ENCODE measurements at regions not wholly inside any gene's neighbourhood (a gene's known extent, or its start where the extent isn't known, plus 50 kb on each side); places are given as distances from the start of the nearest gene placed in this dataset.

- H3K79me1 ChIP-seq (ENCODE audit: low read depth, low read length): no peaks in the 10 kb centered on the region
- no peak for DNase-seq (ENCODE audit: low spot score)
- H4K91ac ChIP-seq (ENCODE audit: low read depth, low read length, poor library complexity): no peak overlapping the region
- no peak overlapping the region for H4K8ac ChIP-seq (ENCODE audit: low read depth, low read length)
- no peak overlapping the region for H3K4me3 ChIP-seq (ENCODE audit: low read length in 2 of 2)
- no peak overlapping the region for H3K4me2 ChIP-seq (ENCODE audit: insufficient read depth, low read length, poor library complexity, severe bottlenecking)
- H3K18ac ChIP-seq (ENCODE audit: low read length): no peak overlapping the region
- H3K36me3 ChIP-seq (replicated peaks in 1 of 2; ENCODE audit: control insufficient read depth in 2 of 2, insufficient read depth in 2 of 2, low read length in 2 of 2): no peaks in the 10 kb centered on the region
- no peak overlapping the region for H2AK5ac ChIP-seq (ENCODE audit: low read depth, low read length)
- no peak overlapping the region for H3K4ac ChIP-seq (ENCODE audit: low read length)
- no peak overlapping the region for H3K9ac ChIP-seq (ENCODE audit: low read depth, low read length, poor library complexity)
- no peak overlapping the region for H3K27ac ChIP-seq (replicated peaks; ENCODE audit: low read length)
- H2BK12ac ChIP-seq (ENCODE audit: low read length): no peak overlapping the region
- no peak overlapping the region for H2BK5ac ChIP-seq (ENCODE audit: low read length)
- H3K23ac ChIP-seq (ENCODE audit: low read depth, low read length, poor library complexity): no peak overlapping the region
- H3K27me3 ChIP-seq (ENCODE audit: control insufficient read depth in 3 of 3, insufficient read depth in 3 of 3, low read depth in 1 of 3, low read length in 3 of 3): no peaks in the 10 kb centered on the region
- no peak overlapping the region for H3K14ac ChIP-seq (ENCODE audit: low read length)
- no peaks in the 10 kb centered on the region for H3K9me3 ChIP-seq (replicated peaks in 1 of 2; ENCODE audit: control insufficient read depth in 2 of 2, insufficient read depth in 1 of 2, low read depth in 1 of 2, low read length in 2 of 2)
- H2BK15ac ChIP-seq (ENCODE audit: low read length): no peak overlapping the region
- H3K4me1 ChIP-seq (ENCODE audit: control insufficient read depth in 2 of 2, insufficient read depth in 1 of 2, low read depth in 1 of 2, low read length in 2 of 2): no peaks in the 10 kb centered on the region
- no peak overlapping the region for H2AFZ ChIP-seq (ENCODE audit: low read length)
- no peak overlapping the region for H2BK120ac ChIP-seq (ENCODE audit: low read depth, low read length)
Observed at GRCh38 chr2:53530126-53530525, 237.5 kb upstream of the CHAC2 start.

- H3K9me3 ChIP-seq (replicated peaks in 1 of 2; ENCODE audit: control insufficient read depth in 2 of 2, insufficient read depth in 1 of 2, low read depth in 1 of 2, low read length in 2 of 2): no peaks in the 10 kb centered on the region
- H2BK120ac ChIP-seq (ENCODE audit: low read depth, low read length): no peak overlapping the region
- no peak overlapping the region for H3K23ac ChIP-seq (ENCODE audit: low read depth, low read length, poor library complexity)
- no peak for DNase-seq (ENCODE audit: low spot score)
- no peak overlapping the region for H3K4me2 ChIP-seq (ENCODE audit: insufficient read depth, low read length, poor library complexity, severe bottlenecking)
- H3K18ac ChIP-seq (ENCODE audit: low read length): no peak overlapping the region
- H3K9ac ChIP-seq (ENCODE audit: low read depth, low read length, poor library complexity): no peak overlapping the region
- no peak overlapping the region for H2AFZ ChIP-seq (ENCODE audit: low read length)
- no peak overlapping the region for H2BK5ac ChIP-seq (ENCODE audit: low read length)
- no peak overlapping the region for H3K27ac ChIP-seq (replicated peaks; ENCODE audit: low read length)
- no peaks in the 10 kb centered on the region for H3K27me3 ChIP-seq (ENCODE audit: control insufficient read depth in 3 of 3, insufficient read depth in 3 of 3, low read depth in 1 of 3, low read length in 3 of 3)
- no peak overlapping the region for H3K4ac ChIP-seq (ENCODE audit: low read length)
- no peak overlapping the region for H2BK15ac ChIP-seq (ENCODE audit: low read length)
- no peaks in the 10 kb centered on the region for H3K79me1 ChIP-seq (ENCODE audit: low read depth, low read length)
- no peak overlapping the region for H3K14ac ChIP-seq (ENCODE audit: low read length)
- no peak overlapping the region for H2AK5ac ChIP-seq (ENCODE audit: low read depth, low read length)
- no CpG with 5 or more reads among the region's 2 CpGs for WGBS, 2 donors (ENCODE audit: extremely low coverage in 2 of 2, insufficient read length in 2 of 2, insufficient replicate concordance in 1 of 2)
- no peak overlapping the region for H2BK12ac ChIP-seq (ENCODE audit: low read length)
- no peak overlapping the region for H3K4me3 ChIP-seq (ENCODE audit: low read length in 2 of 2)
- no peaks in the 10 kb centered on the region for H3K4me1 ChIP-seq (ENCODE audit: control insufficient read depth in 2 of 2, insufficient read depth in 1 of 2, low read depth in 1 of 2, low read length in 2 of 2)
- no peaks in the 10 kb centered on the region for H3K36me3 ChIP-seq (replicated peaks in 1 of 2; ENCODE audit: control insufficient read depth in 2 of 2, insufficient read depth in 2 of 2, low read length in 2 of 2)
- no peak overlapping the region for H4K91ac ChIP-seq (ENCODE audit: low read depth, low read length, poor library complexity)
- H4K8ac ChIP-seq (ENCODE audit: low read depth, low read length): no peak overlapping the region
Observed at GRCh38 chr2:53527056-53527455, 240.5 kb upstream of the CHAC2 start.

GRCh38 chr2:53519918-53520841 is 247.4 kb upstream of the CHAC2 start:
- Histone ChIP-seq H2AFZ (ENCODE audit: low read length) (peak overlapping the region; percentile 43), H3K4me2 (ENCODE audit: insufficient read depth, low read length, poor library complexity, severe bottlenecking) (no peak overlapping the region), H3K9ac (ENCODE audit: low read depth, low read length, poor library complexity) (no peak overlapping the region), H3K4me1 (ENCODE audit: control insufficient read depth in 2 of 2, insufficient read depth in 1 of 2, low read depth in 1 of 2, low read length in 2 of 2) (peaks cover 8% of the 10 kb centered on the region in 2 donors), H3K4ac (ENCODE audit: low read length) (no peak overlapping the region), H2BK120ac (ENCODE audit: low read depth, low read length) (no peak overlapping the region), H3K14ac (ENCODE audit: low read length) (no peak overlapping the region), H3K27ac (replicated peaks; ENCODE audit: low read length) (no peak overlapping the region), H3K27me3 (ENCODE audit: control insufficient read depth in 3 of 3, insufficient read depth in 3 of 3, low read depth in 1 of 3, low read length in 3 of 3) (no peaks in the 10 kb centered on the region), H3K23ac (ENCODE audit: low read depth, low read length, poor library complexity) (no peak overlapping the region), H3K18ac (ENCODE audit: low read length) (no peak overlapping the region), H3K36me3 (replicated peaks in 1 of 2; ENCODE audit: control insufficient read depth in 2 of 2, insufficient read depth in 2 of 2, low read length in 2 of 2) (no peaks in the 10 kb centered on the region), H4K91ac (ENCODE audit: low read depth, low read length, poor library complexity) (no peak overlapping the region), H2BK15ac (ENCODE audit: low read length) (no peak overlapping the region), H3K79me1 (ENCODE audit: low read depth, low read length) (no peaks in the 10 kb centered on the region), H3K4me3 (ENCODE audit: low read length in 2 of 2) (no peak overlapping the region), H3K9me3 (replicated peaks in 1 of 2; ENCODE audit: control insufficient read depth in 2 of 2, insufficient read depth in 1 of 2, low read depth in 1 of 2, low read length in 2 of 2) (no peaks in the 10 kb centered on the region), H2AK5ac (ENCODE audit: low read depth, low read length) (no peak overlapping the region), H4K8ac (ENCODE audit: low read depth, low read length) (no peak overlapping the region), H2BK5ac (ENCODE audit: low read length) (no peak overlapping the region), H2BK12ac (ENCODE audit: low read length) (no peak overlapping the region)
- WGBS, 2 donors (ENCODE audit: extremely low coverage in 2 of 2, insufficient read length in 2 of 2, insufficient replicate concordance in 1 of 2): no CpG with 5 or more reads among the region's 10 CpGs
- peak; percentile 41 for DNase-seq (ENCODE audit: low spot score)

GRCh38 chr2:53517406-53517805 is 250.2 kb upstream of the CHAC2 start:
- Histone ChIP-seq H2AFZ (ENCODE audit: low read length) (no peak overlapping the region), H3K9ac (ENCODE audit: low read depth, low read length, poor library complexity) (no peak overlapping the region), H2BK120ac (ENCODE audit: low read depth, low read length) (no peak overlapping the region), H3K4me2 (ENCODE audit: insufficient read depth, low read length, poor library complexity, severe bottlenecking) (no peak overlapping the region), H3K4me1 (ENCODE audit: control insufficient read depth in 2 of 2, insufficient read depth in 1 of 2, low read depth in 1 of 2, low read length in 2 of 2) (peaks cover 8% of the 10 kb centered on the region in 2 donors), H3K9me3 (replicated peaks in 1 of 2; ENCODE audit: control insufficient read depth in 2 of 2, insufficient read depth in 1 of 2, low read depth in 1 of 2, low read length in 2 of 2) (no peaks in the 10 kb centered on the region), H3K27ac (replicated peaks; ENCODE audit: low read length) (no peak overlapping the region), H4K91ac (ENCODE audit: low read depth, low read length, poor library complexity) (no peak overlapping the region), H2BK12ac (ENCODE audit: low read length) (no peak overlapping the region), H3K79me1 (ENCODE audit: low read depth, low read length) (no peaks in the 10 kb centered on the region), H3K36me3 (replicated peaks in 1 of 2; ENCODE audit: control insufficient read depth in 2 of 2, insufficient read depth in 2 of 2, low read length in 2 of 2) (no peaks in the 10 kb centered on the region), H3K27me3 (ENCODE audit: control insufficient read depth in 3 of 3, insufficient read depth in 3 of 3, low read depth in 1 of 3, low read length in 3 of 3) (no peaks in the 10 kb centered on the region), H4K8ac (ENCODE audit: low read depth, low read length) (no peak overlapping the region), H2AK5ac (ENCODE audit: low read depth, low read length) (peak overlapping the region; percentile 34), H3K23ac (ENCODE audit: low read depth, low read length, poor library complexity) (no peak overlapping the region), H3K4ac (ENCODE audit: low read length) (no peak overlapping the region), H2BK5ac (ENCODE audit: low read length) (no peak overlapping the region), H2BK15ac (ENCODE audit: low read length) (no peak overlapping the region), H3K14ac (ENCODE audit: low read length) (no peak overlapping the region), H3K18ac (ENCODE audit: low read length) (no peak overlapping the region), H3K4me3 (ENCODE audit: low read length in 2 of 2) (no peak overlapping the region)
- DNase-seq (ENCODE audit: low spot score): no peak
- WGBS, 2 donors (ENCODE audit: extremely low coverage in 2 of 2, insufficient read length in 2 of 2, insufficient replicate concordance in 1 of 2): no CpG with 5 or more reads among the region's 7 CpGs

All from neuronal stem cell (in vitro differentiated cells).